Right lobe of liver (tissue), 6 donors: ENCODE measurements at regions not wholly inside any gene's neighbourhood (a gene's known extent, or its start where the extent isn't known, plus 50 kb on each side); places are given as distances from the start of the nearest gene placed in this dataset.

Experiments
- ATAC-seq, 4 donors: fragments of 200-7000 bp; cut with Tn5 transposase; one replicate each; pipeline ENCODE4 v1.9.1; 2020; ENCODE audit warnings: mild to moderate bottlenecking in 4 of 4, moderate library complexity in 4 of 4
- DNase-seq, 3 donors: peaks; one replicate each; pipeline ENCODE4 v3.0.0-alpha.2; 2020
- H3K27ac ChIP-seq, 3 donors: fragments of 200-600 bp; one replicate each; pipeline ENCODE4 v1.8.0; 2022
- H3K27me3 ChIP-seq, 2 donors: fragments of 200-600 bp; one replicate each; pipeline ENCODE4 v1.8.0; 2022
- H3K36me3 ChIP-seq, 4 donors: fragments of 200-600 bp; sonication (generic) in 1 of 4; one replicate each; pipeline versions ENCODE4 v1.5.1 to v1.8.0; 2017 to 2022; ENCODE audit warnings: control low read depth in 1 of 4
- H3K4me1 ChIP-seq, 4 donors: fragments of 200-600 bp; sonication (generic) in 1 of 4; one replicate each; pipeline versions ENCODE4 v1.5.1 to v1.8.0; 2017 to 2022; ENCODE audit warnings: control low read depth in 1 of 4
- H3K4me3 ChIP-seq, 3 donors: fragments of 200-600 bp; one replicate each; pipeline ENCODE4 v1.8.0; 2022
- H3K9me3 ChIP-seq, 4 donors: fragments of 200-600 bp; sonication (generic) in 1 of 4; one replicate each; pipeline versions ENCODE4 v1.5.1 to v1.8.0; 2017 to 2022; ENCODE audit warnings: control low read depth in 1 of 4
- POLR2A ChIP-seq: fragments of 450-650 bp; IDR thresholded peaks from one replicate; pipeline ENCODE4 v1.6.1; 2017; ENCODE audit warnings: antibody characterized with exemption, mild to moderate bottlenecking
- WGBS: methylation state at CpG from one replicate; pipeline ENCODE4 v1.1.6; 2018; ENCODE audit warnings: low coverage, low lambda C conversion rate; ENCODE audit not compliant: insufficient coverage; ENCODE audit errors: missing lambda C conversion rate; 5-methylcytosine and 5-hydroxymethylcytosine counted together
- intact Hi-C, 2 donors: fragments of 100-400 bp; cut with DNase I; formaldehyde crosslinking; loops; one replicate each; pipeline versions ENCODE4 v1.11.2 to v1.14.1; 2022
- TF ChIP-seq, protein P1 (sequence below), 4 donors: fragments of 200-600 bp in 3 of 4; fragments of 450-650 bp in 1 of 4; IDR thresholded peaks; one replicate each; pipeline versions ENCODE4 v1.5.1 to v1.8.0; 2016 to 2022; ENCODE audit warnings: antibody characterized with exemption in 4 of 4, mild to moderate bottlenecking in 2 of 4
- donor health status: DM: no; HTN: yes; CAD: no.
- donor health status: DM: no; HTN: no; CAD: no.
- donor health status: DM: no; HTN: no; CAD: no.
- donor health status: DM: no; HTN: yes; CAD: no.
- donor health status: DM: no; HTN: yes; CAD: no.

DNA sequence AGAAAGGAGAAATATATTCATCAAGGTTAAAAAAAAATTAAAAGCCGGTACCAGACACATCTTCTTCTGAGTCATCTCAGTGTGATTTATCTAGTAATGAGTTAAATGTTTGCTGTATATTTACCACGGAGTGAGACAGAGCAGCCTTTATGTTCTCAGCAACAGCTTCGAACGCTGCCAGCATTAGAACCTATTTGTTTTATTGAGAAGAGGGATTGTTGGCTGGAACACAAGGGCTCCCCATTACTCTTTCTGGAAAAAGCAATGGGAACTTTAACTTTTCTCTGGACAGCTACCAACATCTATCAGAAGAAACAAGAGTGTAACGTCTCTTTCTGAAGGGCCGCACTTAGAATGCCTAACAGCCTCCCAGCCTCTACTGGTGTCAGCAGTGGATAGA lies 105.3 kb upstream of the TAB2 start:
- 46% methylated on average over 6 of the region's 6 CpGs for WGBS
- DNase-seq (no peak), ATAC-seq (no peak)

DNA sequence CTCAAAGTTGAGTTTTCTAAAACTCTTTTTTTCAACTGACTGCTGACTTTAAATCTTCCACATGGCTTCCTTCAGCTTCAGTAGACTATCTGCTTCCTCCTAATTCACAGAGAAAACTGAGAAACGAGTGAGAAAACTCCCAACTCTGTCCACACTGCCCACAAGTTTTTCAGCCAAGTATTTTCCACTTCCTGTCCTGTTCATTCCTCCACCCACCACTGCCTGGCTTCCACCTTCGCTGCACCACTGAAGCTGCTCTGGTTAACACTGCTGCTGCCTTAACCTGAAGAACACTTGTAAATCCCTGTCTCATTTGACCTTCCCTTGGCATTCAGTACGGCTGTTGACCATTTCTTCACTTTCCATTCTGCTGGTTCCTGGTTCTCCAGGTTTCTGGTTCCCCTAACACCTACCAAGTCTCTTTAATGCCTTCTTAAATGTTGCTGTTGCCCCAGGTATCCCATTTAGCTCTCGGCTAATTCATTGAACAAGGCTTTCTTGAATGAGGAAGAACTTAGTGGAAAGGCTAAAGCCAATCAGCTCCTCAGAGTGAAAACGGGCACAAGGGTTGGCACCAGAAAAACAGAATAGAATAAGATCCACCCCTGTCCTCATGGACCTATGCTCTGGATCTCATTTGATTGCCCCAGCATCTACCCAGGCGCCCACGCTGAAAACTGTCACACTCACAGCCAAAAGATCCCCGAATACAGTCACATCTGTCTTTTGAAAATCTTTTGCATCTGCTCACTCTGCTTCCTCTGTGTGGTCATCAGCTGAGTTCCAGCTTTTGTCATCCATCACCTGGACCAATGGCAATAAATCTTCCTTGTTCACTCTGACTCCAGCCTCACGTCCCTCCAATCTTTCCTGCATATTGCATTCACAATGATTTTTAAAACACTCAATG lies 104.4 kb upstream of the TAB2 start:
- WGBS: 52% methylated on average over 6 of the region's 9 CpGs
- intact Hi-C loops: no loop called here
- no peak overlapping the region for H3K4me3 ChIP-seq
- no peak overlapping the region for H3K27ac ChIP-seq
- no peak for ATAC-seq
- no peaks in the 10 kb centered on the region for H3K9me3 ChIP-seq
- H3K27me3 ChIP-seq: no peaks in the 10 kb centered on the region
- no peak for TF ChIP-seq POLR2A
- TF ChIP-seq, protein P1, sequence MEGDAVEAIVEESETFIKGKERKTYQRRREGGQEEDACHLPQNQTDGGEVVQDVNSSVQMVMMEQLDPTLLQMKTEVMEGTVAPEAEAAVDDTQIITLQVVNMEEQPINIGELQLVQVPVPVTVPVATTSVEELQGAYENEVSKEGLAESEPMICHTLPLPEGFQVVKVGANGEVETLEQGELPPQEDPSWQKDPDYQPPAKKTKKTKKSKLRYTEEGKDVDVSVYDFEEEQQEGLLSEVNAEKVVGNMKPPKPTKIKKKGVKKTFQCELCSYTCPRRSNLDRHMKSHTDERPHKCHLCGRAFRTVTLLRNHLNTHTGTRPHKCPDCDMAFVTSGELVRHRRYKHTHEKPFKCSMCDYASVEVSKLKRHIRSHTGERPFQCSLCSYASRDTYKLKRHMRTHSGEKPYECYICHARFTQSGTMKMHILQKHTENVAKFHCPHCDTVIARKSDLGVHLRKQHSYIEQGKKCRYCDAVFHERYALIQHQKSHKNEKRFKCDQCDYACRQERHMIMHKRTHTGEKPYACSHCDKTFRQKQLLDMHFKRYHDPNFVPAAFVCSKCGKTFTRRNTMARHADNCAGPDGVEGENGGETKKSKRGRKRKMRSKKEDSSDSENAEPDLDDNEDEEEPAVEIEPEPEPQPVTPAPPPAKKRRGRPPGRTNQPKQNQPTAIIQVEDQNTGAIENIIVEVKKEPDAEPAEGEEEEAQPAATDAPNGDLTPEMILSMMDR (IDR thresholded peaks at IDR 0.05): no peak
- no peak for DNase-seq
- H3K36me3 ChIP-seq: no peaks in the 10 kb centered on the region
- H3K4me1 ChIP-seq: no peaks in the 10 kb centered on the region

More for the DNA sequence above, 105.3 kb upstream of the TAB2 start:
- H3K9me3 ChIP-seq: no peaks in the 10 kb centered on the region
- intact Hi-C loops: no loop called here
- no peak overlapping the region for H3K4me3 ChIP-seq
- H3K36me3 ChIP-seq: no peaks in the 10 kb centered on the region
- no peak overlapping the region for H3K27ac ChIP-seq
- no peaks in the 10 kb centered on the region for H3K27me3 ChIP-seq
- no peaks in the 10 kb centered on the region for H3K4me1 ChIP-seq
- TF ChIP-seq POLR2A: no peak
- TF ChIP-seq, protein P1 (IDR thresholded peaks at IDR 0.05): no peak

DNA sequence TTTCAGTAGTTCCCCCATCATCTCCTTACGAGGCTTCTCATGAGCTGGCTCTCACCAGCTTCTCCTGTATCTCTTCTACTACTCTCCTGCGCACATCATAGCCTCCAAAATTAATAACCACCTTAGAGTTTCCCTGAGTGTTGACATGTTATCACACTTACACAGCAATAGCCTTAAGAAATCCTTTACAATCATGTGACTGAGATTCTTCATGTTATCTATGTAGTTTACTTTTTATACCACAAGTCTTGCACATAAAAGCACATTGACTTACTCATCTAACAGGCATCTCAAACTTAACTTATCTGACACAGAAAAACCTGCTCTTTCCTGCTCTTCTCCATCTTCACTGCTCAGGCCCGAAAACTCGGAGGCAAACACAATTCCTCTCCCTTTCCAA lies 103.7 kb upstream of the TAB2 start:
- Histone ChIP-seq H3K27me3 (no peaks in the 10 kb centered on the region), H3K4me3 (no peak overlapping the region), H3K9me3 (no peaks in the 10 kb centered on the region), H3K4me1 (no peaks in the 10 kb centered on the region), H3K27ac (no peak overlapping the region), H3K36me3 (no peaks in the 10 kb centered on the region)
- intact Hi-C loops: no loop called here
- TF ChIP-seq, protein P1 (IDR thresholded peaks at IDR 0.05): no peak
- TF ChIP-seq POLR2A: no peak
- no peak for ATAC-seq
- no peak for DNase-seq
- WGBS: 93% methylated on average over 4 of the region's 4 CpGs

DNA sequence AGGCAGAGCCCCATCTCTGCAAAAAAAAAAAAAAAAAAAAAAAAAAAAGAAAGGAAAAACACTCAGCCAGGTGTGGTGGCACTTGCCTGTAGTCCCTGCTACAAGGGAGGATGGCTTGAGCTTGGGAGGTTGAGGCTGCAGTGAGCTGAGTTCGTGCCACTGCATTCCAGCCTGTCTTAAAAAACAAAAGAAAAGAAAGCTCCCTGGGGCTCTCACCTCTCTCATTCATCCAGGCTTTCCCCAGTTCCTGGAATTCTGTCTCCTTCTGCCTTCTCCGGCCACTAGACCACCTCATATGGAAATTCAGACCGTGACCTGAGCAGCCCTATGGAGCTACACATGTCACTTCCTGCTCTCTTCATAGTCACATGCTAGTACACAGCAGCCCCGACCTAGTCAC lies 101.1 kb upstream of the TAB2 start:
- DNase-seq (no peak), ATAC-seq (no peak)
- Histone ChIP-seq H3K36me3 (no peaks in the 10 kb centered on the region), H3K9me3 (no peaks in the 10 kb centered on the region), H3K4me1 (no peaks in the 10 kb centered on the region), H3K27me3 (no peaks in the 10 kb centered on the region), H3K27ac (no peak overlapping the region), H3K4me3 (no peak overlapping the region)
- TF ChIP-seq, protein P1 (IDR thresholded peaks at IDR 0.05): no peak
- TF ChIP-seq POLR2A: no peak
- intact Hi-C loops: no loop called here
- WGBS: 70% methylated on average over 2 of the region's 4 CpGs
